Thyroid gland (tissue), 4 donors: ENCODE measurements at regions not wholly inside any gene's neighbourhood (a gene's known extent, or its start where the extent isn't known, plus 50 kb on each side); places are given as distances from the start of the nearest gene placed in this dataset.

ENCODE experiments used
- CTCF ChIP-seq, 6 experiments: fragments of 200-600 bp in 3 of 6; fragments of 450-650 bp in 3 of 6; sonication (generic) in 3 of 6; IDR thresholded peaks; one replicate each; pipeline ENCODE4 v1.5.1; 2016 to 2019; ENCODE audit warnings: antibody characterized with exemption in 6 of 6, mild to moderate bottlenecking in 2 of 6, inconsistent platforms in 1 of 6, moderate library complexity in 1 of 6
- POLR2A ChIP-seq, 2 donors: fragments of 450-650 bp; IDR thresholded peaks; one replicate each; pipeline ENCODE4 v1.6.1; 2017; ENCODE audit warnings: antibody characterized with exemption in 2 of 2, mild to moderate bottlenecking in 2 of 2, moderate library complexity in 1 of 2

- no peak for TF ChIP-seq CTCF (IDR thresholded peaks at IDR 0.05)
- TF ChIP-seq POLR2A (IDR thresholded peaks at IDR 0.05), result no peak
These were observed 150.3 kb upstream of the VANGL1 start for GRCh38 chr1:115491298-115492018.
